ENCODE measurements at regions not wholly inside any gene's neighbourhood (a gene's known extent, or its start where the extent isn't known, plus 50 kb on each side); places are given as distances from the start of the nearest gene placed in this dataset.

DNA sequence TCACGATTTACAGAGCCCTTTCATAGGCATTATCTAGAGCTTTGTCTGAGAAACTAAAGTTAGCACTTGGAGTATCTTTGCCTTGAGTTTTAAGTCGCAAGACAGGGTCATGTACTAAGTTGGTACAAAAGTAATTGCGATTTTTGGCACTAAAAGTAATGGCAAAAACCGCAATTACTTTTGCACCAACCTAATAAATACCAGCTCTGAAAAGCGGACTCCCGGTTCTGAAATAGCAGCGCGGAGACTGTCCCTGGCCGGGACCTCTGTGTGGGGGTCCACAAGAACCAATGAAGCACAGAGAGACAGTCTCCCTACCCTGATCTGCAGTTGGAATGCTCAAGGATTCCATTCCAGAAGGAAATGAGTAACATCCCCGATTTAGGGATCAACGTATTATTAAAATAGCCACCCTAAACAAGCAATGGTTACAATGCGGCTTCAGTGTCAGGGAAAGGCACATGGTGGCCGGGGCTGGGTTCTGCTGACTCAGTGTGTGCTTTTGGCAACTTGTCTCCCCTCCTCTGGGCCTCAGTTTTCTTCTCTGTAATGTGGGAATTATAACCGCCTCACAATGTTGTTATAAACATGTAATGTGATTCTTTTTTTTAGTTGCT is 150.3 kb upstream of the MCTP2 start:
- no peak overlapping the region for H2BK120ac ChIP-seq (ENCODE audit: low read depth, low read length)
- no peaks in the 10 kb centered on the region for H3K79me1 ChIP-seq (ENCODE audit: low read length)
- WGBS (ENCODE audit: extremely low coverage, insufficient coverage, low lambda C conversion rate): no CpG with 5 or more reads among the region's 14 CpGs
- H2BK5ac ChIP-seq (ENCODE audit: low read length): no peak overlapping the region
- H3K36me3 ChIP-seq (ENCODE audit: control insufficient read depth, insufficient read depth, low read length): no peaks in the 10 kb centered on the region
- no peak overlapping the region for H3K4me2 ChIP-seq (ENCODE audit: low read length)
- no peak for DNase-seq
- no peaks in the 10 kb centered on the region for H3K4me1 ChIP-seq (ENCODE audit: control insufficient read depth, low read depth, low read length)
- H3K9ac ChIP-seq (ENCODE audit: low read length): no peak overlapping the region
- H2BK15ac ChIP-seq (replicated peaks; ENCODE audit: low read depth): no peak overlapping the region
- no peak overlapping the region for H4K8ac ChIP-seq (ENCODE audit: low read depth, low read length)
- no peak overlapping the region for H3K18ac ChIP-seq (ENCODE audit: low read length)
- H3K56ac ChIP-seq (ENCODE audit: low read length): no peak overlapping the region
- H2AK5ac ChIP-seq (ENCODE audit: low read length): no peak overlapping the region
- no peak overlapping the region for H3K27ac ChIP-seq (ENCODE audit: low read depth, low read length)
- H4K5ac ChIP-seq (ENCODE audit: low read length): no peak overlapping the region
- no peaks in the 10 kb centered on the region for H3K79me2 ChIP-seq (ENCODE audit: control insufficient read depth, insufficient read depth, low read length)
- no peak overlapping the region for H3K23ac ChIP-seq (ENCODE audit: low read length)
- no peak overlapping the region for H3K4me3 ChIP-seq (ENCODE audit: low read length)
- no peaks in the 10 kb centered on the region for H3K27me3 ChIP-seq (ENCODE audit: insufficient read depth, low read length, poor library complexity)
- H3K4ac ChIP-seq (ENCODE audit: low read depth, low read length): no peak overlapping the region

GRCh38 chr15:94080416-94080815 is 150.9 kb upstream of the MCTP2 start:
- Histone ChIP-seq H2BK15ac (replicated peaks; ENCODE audit: low read depth) (no peak overlapping the region), H3K9ac (ENCODE audit: low read length) (no peak overlapping the region), H4K5ac (ENCODE audit: low read length) (no peak overlapping the region), H2BK5ac (ENCODE audit: low read length) (no peak overlapping the region), H3K18ac (ENCODE audit: low read length) (no peak overlapping the region), H3K79me1 (ENCODE audit: low read length) (no peaks in the 10 kb centered on the region), H3K27ac (ENCODE audit: low read depth, low read length) (no peak overlapping the region), H2AK5ac (ENCODE audit: low read length) (no peak overlapping the region), H3K27me3 (ENCODE audit: insufficient read depth, low read length, poor library complexity) (no peaks in the 10 kb centered on the region), H2BK120ac (ENCODE audit: low read depth, low read length) (no peak overlapping the region), H3K56ac (ENCODE audit: low read length) (no peak overlapping the region), H3K4me1 (ENCODE audit: control insufficient read depth, low read depth, low read length) (no peaks in the 10 kb centered on the region), H3K4me2 (ENCODE audit: low read length) (no peak overlapping the region), H3K23ac (ENCODE audit: low read length) (no peak overlapping the region), H3K36me3 (ENCODE audit: control insufficient read depth, insufficient read depth, low read length) (no peaks in the 10 kb centered on the region), H3K79me2 (ENCODE audit: control insufficient read depth, insufficient read depth, low read length) (no peaks in the 10 kb centered on the region), H3K4me3 (ENCODE audit: low read length) (no peak overlapping the region), H4K8ac (ENCODE audit: low read depth, low read length) (no peak overlapping the region), H3K4ac (ENCODE audit: low read depth, low read length) (no peak overlapping the region)
- DNase-seq: peak; percentile 33
- WGBS (ENCODE audit: extremely low coverage, insufficient coverage, low lambda C conversion rate): no CpG with 5 or more reads among the region's 8 CpGs

DNA sequence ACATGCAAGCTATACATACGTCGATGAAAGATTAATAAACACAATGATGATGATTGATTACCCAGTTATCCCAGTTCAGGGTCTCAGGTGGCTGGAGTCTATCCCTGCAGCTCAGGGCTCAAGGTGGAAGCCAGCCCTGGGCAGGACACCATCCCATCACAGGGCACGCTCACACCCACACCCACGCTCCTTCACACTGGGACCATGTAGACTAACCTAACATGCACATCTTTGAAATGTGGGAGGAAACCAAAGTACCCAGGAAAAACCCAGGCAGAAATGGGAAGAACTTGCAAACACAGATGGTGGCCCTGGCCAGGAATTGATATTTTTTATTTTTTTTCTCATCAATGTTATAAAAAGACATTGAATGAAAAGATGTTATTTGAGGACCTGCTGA is 151.4 kb upstream of the MCTP2 start:
- Histone ChIP-seq H2BK5ac (ENCODE audit: low read length) (no peak overlapping the region), H3K4me3 (ENCODE audit: low read length) (no peak overlapping the region), H3K4me1 (ENCODE audit: control insufficient read depth, low read depth, low read length) (no peaks in the 10 kb centered on the region), H2BK15ac (replicated peaks; ENCODE audit: low read depth) (no peak overlapping the region), H3K18ac (ENCODE audit: low read length) (no peak overlapping the region), H3K36me3 (ENCODE audit: control insufficient read depth, insufficient read depth, low read length) (no peaks in the 10 kb centered on the region), H3K9ac (ENCODE audit: low read length) (no peak overlapping the region), H3K79me2 (ENCODE audit: control insufficient read depth, insufficient read depth, low read length) (no peaks in the 10 kb centered on the region), H2AK5ac (ENCODE audit: low read length) (no peak overlapping the region), H4K8ac (ENCODE audit: low read depth, low read length) (no peak overlapping the region), H3K56ac (ENCODE audit: low read length) (no peak overlapping the region), H3K79me1 (ENCODE audit: low read length) (no peaks in the 10 kb centered on the region), H4K5ac (ENCODE audit: low read length) (no peak overlapping the region), H3K27me3 (ENCODE audit: insufficient read depth, low read length, poor library complexity) (no peaks in the 10 kb centered on the region), H3K4me2 (ENCODE audit: low read length) (no peak overlapping the region), H3K27ac (ENCODE audit: low read depth, low read length) (no peak overlapping the region), H2BK120ac (ENCODE audit: low read depth, low read length) (no peak overlapping the region), H3K23ac (ENCODE audit: low read length) (no peak overlapping the region), H3K4ac (ENCODE audit: low read depth, low read length) (no peak overlapping the region)
- DNase-seq: no peak
- no CpG with 5 or more reads among the region's 4 CpGs for WGBS (ENCODE audit: extremely low coverage, insufficient coverage, low lambda C conversion rate)

DNA sequence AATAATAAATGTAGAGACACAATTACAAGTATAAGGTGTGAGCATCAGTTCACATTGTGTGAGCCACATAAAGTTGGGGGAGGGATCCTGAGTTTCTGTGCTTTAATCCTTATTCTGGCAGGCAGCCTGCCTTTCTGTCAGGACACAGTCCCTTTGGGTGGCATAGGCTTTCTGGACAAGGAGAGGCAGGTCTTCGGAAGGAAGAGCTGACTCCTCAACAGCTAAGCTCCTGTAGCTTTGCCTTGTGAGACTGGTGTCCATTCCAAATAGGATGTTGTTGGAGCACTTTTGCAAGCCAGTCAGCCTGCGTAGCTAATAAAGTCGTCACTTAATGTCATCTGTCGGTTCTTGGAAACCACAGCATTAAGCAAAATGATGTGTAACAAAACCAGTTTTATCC is 151.9 kb upstream of the MCTP2 start:
- no peaks in the 10 kb centered on the region for H3K4me1 ChIP-seq (ENCODE audit: control insufficient read depth, low read depth, low read length)
- H2BK5ac ChIP-seq (ENCODE audit: low read length): no peak overlapping the region
- no peak overlapping the region for H4K5ac ChIP-seq (ENCODE audit: low read length)
- no peak overlapping the region for H2BK15ac ChIP-seq (replicated peaks; ENCODE audit: low read depth)
- H3K56ac ChIP-seq (ENCODE audit: low read length): no peak overlapping the region
- no peak overlapping the region for H3K4me3 ChIP-seq (ENCODE audit: low read length)
- no peaks in the 10 kb centered on the region for H3K79me1 ChIP-seq (ENCODE audit: low read length)
- H2BK120ac ChIP-seq (ENCODE audit: low read depth, low read length): no peak overlapping the region
- no peak overlapping the region for H3K4me2 ChIP-seq (ENCODE audit: low read length)
- WGBS (ENCODE audit: extremely low coverage, insufficient coverage, low lambda C conversion rate): no CpG with 5 or more reads among the region's 4 CpGs
- no peak overlapping the region for H3K9ac ChIP-seq (ENCODE audit: low read length)
- H2AK5ac ChIP-seq (ENCODE audit: low read length): no peak overlapping the region
- H3K27ac ChIP-seq (ENCODE audit: low read depth, low read length): no peak overlapping the region
- H3K18ac ChIP-seq (ENCODE audit: low read length): no peak overlapping the region
- H4K8ac ChIP-seq (ENCODE audit: low read depth, low read length): no peak overlapping the region
- H3K23ac ChIP-seq (ENCODE audit: low read length): no peak overlapping the region
- no peak for DNase-seq
- no peaks in the 10 kb centered on the region for H3K36me3 ChIP-seq (ENCODE audit: control insufficient read depth, insufficient read depth, low read length)
- no peaks in the 10 kb centered on the region for H3K79me2 ChIP-seq (ENCODE audit: control insufficient read depth, insufficient read depth, low read length)
- no peaks in the 10 kb centered on the region for H3K27me3 ChIP-seq (ENCODE audit: insufficient read depth, low read length, poor library complexity)
- H3K4ac ChIP-seq (ENCODE audit: low read depth, low read length): no peak overlapping the region

GRCh38 chr15:94077938-94078337 is 153.4 kb upstream of the MCTP2 start:
- DNase-seq: no peak
- Histone ChIP-seq H2BK15ac (replicated peaks; ENCODE audit: low read depth) (no peak overlapping the region), H3K56ac (ENCODE audit: low read length) (no peak overlapping the region), H3K79me2 (ENCODE audit: control insufficient read depth, insufficient read depth, low read length) (no peaks in the 10 kb centered on the region), H3K23ac (ENCODE audit: low read length) (no peak overlapping the region), H3K4ac (ENCODE audit: low read depth, low read length) (no peak overlapping the region), H2AK5ac (ENCODE audit: low read length) (no peak overlapping the region), H3K4me3 (ENCODE audit: low read length) (no peak overlapping the region), H3K4me2 (ENCODE audit: low read length) (no peak overlapping the region), H4K8ac (ENCODE audit: low read depth, low read length) (no peak overlapping the region), H3K27ac (ENCODE audit: low read depth, low read length) (no peak overlapping the region), H3K18ac (ENCODE audit: low read length) (no peak overlapping the region), H4K5ac (ENCODE audit: low read length) (no peak overlapping the region), H2BK5ac (ENCODE audit: low read length) (no peak overlapping the region), H3K79me1 (ENCODE audit: low read length) (no peaks in the 10 kb centered on the region), H3K9ac (ENCODE audit: low read length) (no peak overlapping the region), H3K4me1 (ENCODE audit: control insufficient read depth, low read depth, low read length) (no peaks in the 10 kb centered on the region), H3K27me3 (ENCODE audit: insufficient read depth, low read length, poor library complexity) (no peaks in the 10 kb centered on the region), H2BK120ac (ENCODE audit: low read depth, low read length) (no peak overlapping the region), H3K36me3 (ENCODE audit: control insufficient read depth, insufficient read depth, low read length) (no peaks in the 10 kb centered on the region)
- WGBS (ENCODE audit: extremely low coverage, insufficient coverage, low lambda C conversion rate): no CpG with 5 or more reads among the region's 2 CpGs

DNA sequence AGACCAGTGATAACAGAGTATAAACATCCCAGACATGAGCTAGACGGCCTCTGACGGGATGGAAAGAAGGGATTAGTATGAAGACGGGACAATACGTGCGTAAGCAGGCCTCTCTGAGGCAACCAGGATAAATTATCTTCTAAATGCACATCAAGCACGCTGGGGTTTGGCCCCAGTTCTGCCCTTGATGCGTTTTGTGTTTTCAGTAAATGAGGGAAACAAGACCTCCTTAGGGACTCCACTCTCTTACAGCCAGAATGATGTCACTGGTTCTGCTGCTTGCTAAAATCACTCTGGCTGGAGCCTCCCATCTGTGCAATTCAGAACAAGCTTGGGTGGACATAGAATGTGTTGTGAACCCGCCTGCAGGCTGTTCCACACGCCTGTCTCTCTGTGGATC is 156.0 kb upstream of the MCTP2 start:
- H2BK15ac ChIP-seq (replicated peaks; ENCODE audit: low read depth): no peak overlapping the region
- H3K9ac ChIP-seq (ENCODE audit: low read length): no peak overlapping the region
- no peak overlapping the region for H3K27ac ChIP-seq (ENCODE audit: low read depth, low read length)
- H3K18ac ChIP-seq (ENCODE audit: low read length): no peak overlapping the region
- no peaks in the 10 kb centered on the region for H3K27me3 ChIP-seq (ENCODE audit: insufficient read depth, low read length, poor library complexity)
- no peaks in the 10 kb centered on the region for H3K4me1 ChIP-seq (ENCODE audit: control insufficient read depth, low read depth, low read length)
- no peak overlapping the region for H2BK5ac ChIP-seq (ENCODE audit: low read length)
- no peak overlapping the region for H3K4ac ChIP-seq (ENCODE audit: low read depth, low read length)
- H3K79me1 ChIP-seq (ENCODE audit: low read length): no peaks in the 10 kb centered on the region
- H3K23ac ChIP-seq (ENCODE audit: low read length): no peak overlapping the region
- H2AK5ac ChIP-seq (ENCODE audit: low read length): no peak overlapping the region
- H4K8ac ChIP-seq (ENCODE audit: low read depth, low read length): no peak overlapping the region
- H3K36me3 ChIP-seq (ENCODE audit: control insufficient read depth, insufficient read depth, low read length): no peaks in the 10 kb centered on the region
- H2BK120ac ChIP-seq (ENCODE audit: low read depth, low read length): no peak overlapping the region
- no peaks in the 10 kb centered on the region for H3K79me2 ChIP-seq (ENCODE audit: control insufficient read depth, insufficient read depth, low read length)
- no peak overlapping the region for H3K4me3 ChIP-seq (ENCODE audit: low read length)
- H3K56ac ChIP-seq (ENCODE audit: low read length): no peak overlapping the region
- WGBS (ENCODE audit: extremely low coverage, insufficient coverage, low lambda C conversion rate): no CpG with 5 or more reads among the region's 9 CpGs
- DNase-seq: no peak
- H4K5ac ChIP-seq (ENCODE audit: low read length): no peak overlapping the region
- no peak overlapping the region for H3K4me2 ChIP-seq (ENCODE audit: low read length)
